ENCODE measurements at regions not wholly inside any gene's neighbourhood (a gene's known extent, or its start where the extent isn't known, plus 50 kb on each side); places are given as distances from the start of the nearest gene placed in this dataset.

DNA sequence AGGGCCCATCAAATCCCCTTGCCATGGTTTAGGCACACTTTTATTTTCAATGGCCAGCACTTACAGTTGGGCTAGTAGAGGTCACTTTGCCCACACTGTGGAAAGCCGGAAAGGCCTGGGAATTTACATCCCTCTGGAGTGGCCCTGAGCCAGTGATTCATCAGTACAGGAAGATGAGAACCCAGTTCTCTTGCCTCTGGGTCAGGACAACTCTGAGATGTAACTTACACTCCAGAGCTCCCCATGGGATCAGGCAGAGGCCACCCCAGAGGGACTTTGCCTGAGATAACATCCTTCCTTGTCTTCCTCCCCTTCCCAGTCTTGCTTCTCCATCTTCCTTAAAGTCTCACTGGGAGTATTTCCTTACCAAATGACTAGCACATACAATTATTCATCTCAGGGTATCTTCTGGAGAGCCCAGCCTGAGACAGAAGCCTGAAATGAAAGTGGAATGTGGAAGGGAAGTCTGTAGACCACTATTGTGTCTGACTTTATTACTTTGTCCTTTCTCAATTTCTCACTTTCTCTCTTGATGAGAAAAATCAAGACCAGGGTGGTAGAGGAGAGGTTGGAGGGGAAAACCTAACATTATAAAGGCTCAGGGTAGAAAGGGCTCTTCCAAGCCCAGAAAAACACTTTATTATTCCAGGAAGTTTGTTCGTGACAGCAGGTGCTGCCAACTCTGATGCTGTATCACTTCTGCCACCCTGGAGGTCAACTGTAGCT is 220.8 kb downstream of the ZNF621 start:
- Mint-ChIP-seq H3K4me1 (ENCODE audit: low read depth, unreplicated experiment) (peaks cover 3% of the 10 kb centered on the region), H3K36me3 (ENCODE audit: unreplicated experiment) (no peaks in the 10 kb centered on the region), H3K27me3 (ENCODE audit: unreplicated experiment) (no peaks in the 10 kb centered on the region), H3K27ac (ENCODE audit: unreplicated experiment) (no peak overlapping the region), H3K9me3 (ENCODE audit: unreplicated experiment) (no peaks in the 10 kb centered on the region), H3K4me3 (ENCODE audit: unreplicated experiment) (no peak overlapping the region)
- TF ChIP-seq, protein P1, sequence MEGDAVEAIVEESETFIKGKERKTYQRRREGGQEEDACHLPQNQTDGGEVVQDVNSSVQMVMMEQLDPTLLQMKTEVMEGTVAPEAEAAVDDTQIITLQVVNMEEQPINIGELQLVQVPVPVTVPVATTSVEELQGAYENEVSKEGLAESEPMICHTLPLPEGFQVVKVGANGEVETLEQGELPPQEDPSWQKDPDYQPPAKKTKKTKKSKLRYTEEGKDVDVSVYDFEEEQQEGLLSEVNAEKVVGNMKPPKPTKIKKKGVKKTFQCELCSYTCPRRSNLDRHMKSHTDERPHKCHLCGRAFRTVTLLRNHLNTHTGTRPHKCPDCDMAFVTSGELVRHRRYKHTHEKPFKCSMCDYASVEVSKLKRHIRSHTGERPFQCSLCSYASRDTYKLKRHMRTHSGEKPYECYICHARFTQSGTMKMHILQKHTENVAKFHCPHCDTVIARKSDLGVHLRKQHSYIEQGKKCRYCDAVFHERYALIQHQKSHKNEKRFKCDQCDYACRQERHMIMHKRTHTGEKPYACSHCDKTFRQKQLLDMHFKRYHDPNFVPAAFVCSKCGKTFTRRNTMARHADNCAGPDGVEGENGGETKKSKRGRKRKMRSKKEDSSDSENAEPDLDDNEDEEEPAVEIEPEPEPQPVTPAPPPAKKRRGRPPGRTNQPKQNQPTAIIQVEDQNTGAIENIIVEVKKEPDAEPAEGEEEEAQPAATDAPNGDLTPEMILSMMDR (IDR thresholded peaks at IDR 0.05; ENCODE audit: partially characterized antibody, unreplicated experiment) = no peak
- DNase-seq = no peak

- Mint-ChIP-seq H3K27ac (ENCODE audit: unreplicated experiment) (no peak overlapping the region), H3K9me3 (ENCODE audit: unreplicated experiment) (no peaks in the 10 kb centered on the region), H3K27me3 (ENCODE audit: unreplicated experiment) (no peaks in the 10 kb centered on the region), H3K4me1 (ENCODE audit: low read depth, unreplicated experiment) (no peaks in the 10 kb centered on the region), H3K36me3 (ENCODE audit: unreplicated experiment) (no peaks in the 10 kb centered on the region), H3K4me3 (ENCODE audit: unreplicated experiment) (no peak overlapping the region)
- TF ChIP-seq, protein P1 (IDR thresholded peaks at IDR 0.05; ENCODE audit: partially characterized antibody, unreplicated experiment) = no peak
- DNase-seq = no peak
These were observed 226.9 kb downstream of the ZNF621 start for GRCh38 chr3:40751666-40752065.

DNA sequence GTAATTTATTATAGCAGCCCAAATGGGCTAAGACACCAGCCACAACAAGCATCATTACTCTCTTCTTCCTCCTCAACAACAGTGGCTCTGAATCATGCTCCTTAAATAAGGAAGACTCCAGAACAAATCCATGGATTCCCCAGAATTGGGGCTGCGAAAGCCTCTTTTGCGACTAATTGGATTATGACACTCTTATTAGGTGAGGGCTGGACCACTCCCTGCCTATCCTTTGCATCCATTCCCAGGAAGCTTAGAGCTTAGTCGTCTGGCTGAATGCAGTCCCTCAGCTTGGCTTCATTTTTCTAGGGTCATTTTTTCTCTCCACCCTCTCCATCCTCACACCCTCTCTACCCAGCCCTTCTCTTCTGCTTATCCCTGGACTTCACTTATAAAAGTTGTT is 227.7 kb downstream of the ZNF621 start:
- Mint-ChIP-seq H3K9me3 (ENCODE audit: unreplicated experiment) (no peaks in the 10 kb centered on the region), H3K4me1 (ENCODE audit: low read depth, unreplicated experiment) (no peaks in the 10 kb centered on the region), H3K27ac (ENCODE audit: unreplicated experiment) (no peak overlapping the region), H3K4me3 (ENCODE audit: unreplicated experiment) (no peak overlapping the region), H3K27me3 (ENCODE audit: unreplicated experiment) (no peaks in the 10 kb centered on the region), H3K36me3 (ENCODE audit: unreplicated experiment) (no peaks in the 10 kb centered on the region)
- TF ChIP-seq, protein P1 (IDR thresholded peaks at IDR 0.05; ENCODE audit: partially characterized antibody, unreplicated experiment) = no peak
- DNase-seq = no peak

GRCh38 chr3:40753291-40753770 is 228.6 kb downstream of the ZNF621 start:
- Mint-ChIP-seq H3K27me3 (ENCODE audit: unreplicated experiment) (no peaks in the 10 kb centered on the region), H3K4me3 (ENCODE audit: unreplicated experiment) (no peak overlapping the region), H3K36me3 (ENCODE audit: unreplicated experiment) (no peaks in the 10 kb centered on the region), H3K27ac (ENCODE audit: unreplicated experiment) (no peak overlapping the region), H3K9me3 (ENCODE audit: unreplicated experiment) (no peaks in the 10 kb centered on the region), H3K4me1 (ENCODE audit: low read depth, unreplicated experiment) (no peaks in the 10 kb centered on the region)
- TF ChIP-seq, protein P1 (IDR thresholded peaks at IDR 0.05; ENCODE audit: partially characterized antibody, unreplicated experiment) = no peak
- DNase-seq = no peak

GRCh38 chr3:40753951-40754350 is 229.2 kb downstream of the ZNF621 start:
- TF ChIP-seq, protein P1 (IDR thresholded peaks at IDR 0.05; ENCODE audit: partially characterized antibody, unreplicated experiment) = no peak
- no peak overlapping the region for H3K27ac Mint-ChIP-seq (ENCODE audit: unreplicated experiment)
- H3K4me3 Mint-ChIP-seq (ENCODE audit: unreplicated experiment) = no peak overlapping the region
- no peaks in the 10 kb centered on the region for H3K4me1 Mint-ChIP-seq (ENCODE audit: low read depth, unreplicated experiment)
- H3K36me3 Mint-ChIP-seq (ENCODE audit: unreplicated experiment) = no peaks in the 10 kb centered on the region
- H3K9me3 Mint-ChIP-seq (ENCODE audit: unreplicated experiment) = no peaks in the 10 kb centered on the region
- DNase-seq = no peak
- H3K27me3 Mint-ChIP-seq (ENCODE audit: unreplicated experiment) = no peaks in the 10 kb centered on the region
